Neural cell (in vitro differentiated cells): ENCODE measurements at regions not wholly inside any gene's neighbourhood (a gene's known extent, or its start where the extent isn't known, plus 50 kb on each side); places are given as distances from the start of the nearest gene placed in this dataset.

ENCODE experiments used
- EP300 ChIP-seq: fragments of 450-650 bp; conservative IDR thresholded peaks from 2 replicates; pipeline ENCODE4 v1.6.1; 2014; ENCODE audit warnings: antibody characterized with exemption, mild to moderate bottlenecking, moderate library complexity; ENCODE audit not compliant: poor library complexity, severe bottlenecking
- EZH2 ChIP-seq: fragments of 200-600, 300-800 bp; shearing (Covaris generic), sonication (generic); IDR thresholded peaks from 2 replicates; pipeline ENCODE4 v1.6.1; 2014; ENCODE audit warnings: antibody characterized with exemption, low read length, borderline replicate concordance, mild to moderate bottlenecking; ENCODE audit not compliant: insufficient read depth, poor library complexity, severe bottlenecking
- MXI1 ChIP-seq: fragments of 450-650 bp; conservative IDR thresholded peaks from 2 replicates; pipeline ENCODE4 v1.6.1; 2014; ENCODE audit warnings: antibody characterized with exemption, mild to moderate bottlenecking; ENCODE audit not compliant: poor library complexity, severe bottlenecking
- POLR2AphosphoS5 ChIP-seq: IDR thresholded peaks from 2 replicates; pipeline ENCODE4 v1.6.1; 2012
- REST ChIP-seq: IDR thresholded peaks from 2 replicates; pipeline ENCODE4 v1.6.1; 2012; ENCODE audit warnings: borderline replicate concordance
- TF ChIP-seq, protein P1 (sequence below): fragments of 450-650 bp; IDR thresholded peaks from 2 replicates; pipeline ENCODE4 v1.5.1; 2014; ENCODE audit warnings: antibody characterized with exemption, mild to moderate bottlenecking, moderate library complexity; ENCODE audit not compliant: poor library complexity, severe bottlenecking

DNA sequence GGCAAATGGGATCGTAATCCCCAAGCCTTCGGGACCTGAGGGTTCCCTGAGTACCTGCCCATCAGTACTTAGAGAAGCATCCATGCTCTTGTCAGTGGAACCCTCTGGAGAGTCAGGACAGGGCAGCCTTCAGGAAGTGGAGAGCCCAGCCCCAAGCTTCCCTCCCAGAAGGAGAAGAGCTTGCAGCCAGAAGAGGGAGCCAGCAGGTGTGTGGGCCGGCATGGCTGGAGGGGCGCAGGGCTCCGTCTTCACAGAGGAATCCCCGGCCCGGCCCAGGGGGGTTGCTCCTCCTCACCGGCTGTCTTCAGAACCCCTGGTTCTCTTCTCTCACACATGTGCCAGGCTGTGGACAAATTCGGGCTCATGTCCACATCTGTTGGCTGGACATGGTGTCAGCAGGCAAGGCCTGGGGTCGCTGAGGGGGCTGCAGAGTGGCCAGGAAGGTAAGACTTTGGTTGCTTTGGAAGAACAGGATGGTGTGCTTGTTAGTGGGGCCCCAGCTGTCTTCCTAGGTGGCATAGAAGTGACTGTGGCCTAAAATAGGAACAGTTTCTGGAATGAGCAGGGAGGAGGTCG, 58.9 kb upstream of the RXRA start:
- TF ChIP-seq EP300 (no peak), MXI1 (no peak), POLR2AphosphoS5 (no peak), REST (no peak), EZH2 (no peak)
- TF ChIP-seq, protein P1, sequence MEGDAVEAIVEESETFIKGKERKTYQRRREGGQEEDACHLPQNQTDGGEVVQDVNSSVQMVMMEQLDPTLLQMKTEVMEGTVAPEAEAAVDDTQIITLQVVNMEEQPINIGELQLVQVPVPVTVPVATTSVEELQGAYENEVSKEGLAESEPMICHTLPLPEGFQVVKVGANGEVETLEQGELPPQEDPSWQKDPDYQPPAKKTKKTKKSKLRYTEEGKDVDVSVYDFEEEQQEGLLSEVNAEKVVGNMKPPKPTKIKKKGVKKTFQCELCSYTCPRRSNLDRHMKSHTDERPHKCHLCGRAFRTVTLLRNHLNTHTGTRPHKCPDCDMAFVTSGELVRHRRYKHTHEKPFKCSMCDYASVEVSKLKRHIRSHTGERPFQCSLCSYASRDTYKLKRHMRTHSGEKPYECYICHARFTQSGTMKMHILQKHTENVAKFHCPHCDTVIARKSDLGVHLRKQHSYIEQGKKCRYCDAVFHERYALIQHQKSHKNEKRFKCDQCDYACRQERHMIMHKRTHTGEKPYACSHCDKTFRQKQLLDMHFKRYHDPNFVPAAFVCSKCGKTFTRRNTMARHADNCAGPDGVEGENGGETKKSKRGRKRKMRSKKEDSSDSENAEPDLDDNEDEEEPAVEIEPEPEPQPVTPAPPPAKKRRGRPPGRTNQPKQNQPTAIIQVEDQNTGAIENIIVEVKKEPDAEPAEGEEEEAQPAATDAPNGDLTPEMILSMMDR, result no peak
